GM21526 (cell line): ENCODE measurements at regions not wholly inside any gene's neighbourhood (a gene's known extent, or its start where the extent isn't known, plus 50 kb on each side); places are given as distances from the start of the nearest gene placed in this dataset.

ENCODE experiments used
- ATAC-seq: cut with Tn5 transposase; IDR thresholded peaks from one replicate; pipeline ENCODE4 v1.9.1; 2021; ENCODE audit warnings: moderate library complexity; ENCODE audit not compliant: unreplicated experiment, low FRiP score

DNA sequence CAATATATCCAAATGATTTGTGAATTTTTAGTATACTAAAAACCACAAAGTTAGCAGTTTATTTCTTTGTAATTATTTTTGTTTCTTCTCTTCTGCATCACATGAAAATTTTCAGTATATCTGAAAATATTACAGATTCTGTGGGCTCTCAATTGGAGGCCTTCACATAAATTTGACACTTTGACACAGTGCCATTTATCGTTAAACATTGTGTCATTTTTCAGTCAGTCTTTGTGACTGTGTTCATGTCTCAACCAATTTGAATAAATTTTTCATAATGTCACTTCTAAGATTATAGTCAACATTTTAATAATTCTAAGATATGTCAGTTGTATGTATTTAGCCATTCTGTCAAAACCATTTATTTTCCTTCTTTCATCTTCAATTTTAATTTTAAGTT is 1303.0 kb downstream of the LRFN5 start:
- ATAC-seq: no peak

DNA sequence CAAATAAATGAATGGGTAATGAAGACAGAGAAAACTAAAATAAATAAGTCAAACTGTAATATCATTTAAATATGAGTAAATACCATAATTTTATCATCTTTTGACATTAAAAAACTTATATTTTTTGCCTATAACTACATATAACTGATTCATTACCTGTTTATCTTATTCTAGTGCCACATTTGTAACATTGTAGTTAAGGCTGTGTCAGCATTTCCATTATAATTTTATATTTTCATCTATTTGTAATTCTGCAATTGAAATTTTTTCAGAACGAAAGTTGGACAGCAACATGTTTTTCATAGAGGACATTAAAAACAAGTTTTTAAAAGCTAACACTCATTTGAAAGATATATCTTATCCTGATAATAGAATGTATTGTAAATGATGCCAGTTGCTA is 1286.5 kb downstream of the LRFN5 start:
- ATAC-seq: no peak

DNA sequence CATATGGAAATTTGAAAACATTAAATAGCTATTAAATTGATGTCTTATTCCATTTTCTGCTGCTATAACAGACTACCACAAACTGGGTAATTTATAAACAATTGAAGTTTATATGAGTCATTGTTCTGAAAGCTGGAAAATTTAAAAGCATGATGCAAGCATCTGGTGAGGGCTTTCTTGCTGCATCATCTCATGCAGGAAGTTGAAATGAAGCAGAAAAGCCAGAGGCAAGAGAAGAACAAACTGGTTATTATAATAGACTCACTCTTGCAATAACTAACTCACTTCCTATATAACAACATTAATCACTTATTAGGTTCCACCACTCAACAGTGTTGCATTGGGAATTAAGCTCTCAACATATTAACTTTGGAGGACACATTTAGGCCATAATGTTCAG is 1277.4 kb downstream of the LRFN5 start:
- no peak for ATAC-seq

DNA sequence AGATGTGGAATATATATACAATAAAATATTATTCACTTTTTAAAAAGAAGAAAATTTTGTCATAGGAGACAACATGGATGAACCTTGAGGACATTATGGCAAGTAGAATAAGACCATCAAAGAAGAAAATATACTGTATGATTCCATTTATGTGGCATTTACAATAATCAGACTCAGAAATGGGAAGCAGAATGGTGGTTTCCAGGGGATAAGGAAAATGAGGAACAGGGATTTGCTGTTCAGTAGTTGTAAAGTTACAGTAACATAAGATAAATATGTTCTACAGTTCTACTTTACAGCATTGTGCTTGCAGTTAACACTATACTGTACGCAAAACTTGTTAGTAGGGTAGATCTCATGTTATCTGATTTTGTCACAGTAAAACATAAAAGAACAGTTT is 1271.0 kb downstream of the LRFN5 start:
- no peak for ATAC-seq

DNA sequence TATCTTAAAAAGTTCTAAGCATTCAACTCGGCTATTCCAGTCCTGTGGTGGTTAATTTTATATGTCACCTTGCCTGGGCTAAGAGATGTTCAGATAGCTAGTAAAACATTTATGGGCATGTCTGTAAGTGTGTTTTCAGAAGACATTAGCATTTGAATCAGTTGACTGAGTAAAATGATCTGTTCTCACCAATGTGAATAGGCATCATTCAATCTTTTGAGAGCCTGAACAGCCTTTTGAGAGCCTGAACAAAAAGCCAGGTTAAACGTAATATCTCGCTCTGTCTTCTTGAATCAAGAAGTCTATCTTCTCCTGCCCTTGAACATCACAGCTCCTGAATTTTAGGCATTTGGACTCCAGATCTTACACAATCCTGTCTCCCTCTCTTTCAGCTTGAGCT is 1266.1 kb downstream of the LRFN5 start:
- ATAC-seq: no peak

DNA sequence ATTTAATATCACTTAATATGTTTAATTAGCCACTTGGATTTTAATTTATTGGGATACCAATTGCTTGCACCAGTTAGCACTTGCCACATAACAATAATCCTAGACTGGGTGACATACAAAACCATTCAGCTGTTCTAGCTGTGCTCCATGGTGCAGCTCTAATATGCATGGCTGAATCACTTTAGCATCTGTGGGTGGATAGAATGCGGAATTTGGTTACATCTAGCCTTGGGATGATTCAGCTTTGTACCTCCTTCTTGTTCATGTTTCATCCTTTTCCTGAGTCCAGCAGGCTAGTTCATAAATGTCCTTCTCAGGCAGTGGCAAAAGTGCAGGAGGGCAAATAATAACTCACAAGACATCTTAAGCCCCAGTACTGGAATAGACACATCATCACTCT is 1263.0 kb downstream of the LRFN5 start:
- ATAC-seq: no peak

DNA sequence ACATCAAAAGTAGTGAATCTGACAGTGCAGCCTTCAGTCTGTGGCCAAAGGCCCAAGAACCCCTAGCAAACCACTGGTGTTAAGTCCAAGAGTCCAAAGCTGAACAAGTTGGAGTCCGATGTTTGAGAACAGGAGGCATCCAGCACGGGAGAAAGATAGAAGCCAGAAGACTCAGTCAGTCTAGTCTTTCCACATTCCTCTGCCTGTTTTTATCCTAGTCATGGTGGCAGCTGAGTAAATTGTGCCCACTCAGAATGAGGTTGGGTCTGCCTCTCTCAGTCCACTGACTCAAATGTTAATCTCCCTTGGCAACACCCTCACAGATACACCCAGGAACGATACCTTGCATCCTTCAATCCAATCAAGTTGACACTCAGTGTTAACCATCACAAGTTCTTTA is 1255.4 kb downstream of the LRFN5 start:
- no peak for ATAC-seq

DNA sequence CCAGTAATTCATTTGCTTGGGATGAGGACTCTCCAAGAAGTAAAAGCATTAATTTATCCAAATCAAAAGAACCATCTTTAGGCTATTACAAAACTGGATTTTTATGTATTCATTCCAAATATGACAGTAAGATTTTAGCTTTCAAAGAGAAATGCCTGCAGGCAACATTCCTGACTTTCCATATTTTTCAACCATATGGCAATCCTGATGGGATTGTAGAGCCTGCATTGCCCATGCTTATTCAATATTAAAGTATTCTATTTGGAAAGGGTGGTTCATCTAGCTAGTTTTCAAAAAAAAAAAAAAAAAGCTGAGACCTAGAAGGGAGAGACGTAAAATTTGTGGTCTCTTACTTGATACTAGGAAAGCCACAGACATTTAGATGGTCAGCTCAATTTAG is 1253.7 kb downstream of the LRFN5 start:
- ATAC-seq: no peak

DNA sequence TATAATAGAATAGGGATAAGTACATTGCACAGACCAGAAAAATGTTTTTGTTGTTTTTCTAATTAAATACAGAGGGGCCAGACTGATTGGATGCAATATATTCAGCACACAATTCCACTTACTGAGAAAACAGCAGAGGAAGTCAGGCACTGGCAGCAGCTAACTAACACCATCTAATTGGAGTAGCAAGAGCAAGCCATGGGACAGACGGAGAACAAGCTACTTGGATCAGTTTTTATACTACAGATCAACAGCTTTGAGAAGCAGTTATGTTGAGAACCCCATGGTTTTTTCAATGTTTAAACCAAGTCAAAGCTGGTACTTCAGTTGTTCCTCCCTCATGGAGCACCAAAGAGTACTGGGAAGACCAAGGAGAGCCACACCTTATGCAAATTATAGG is 1249.4 kb downstream of the LRFN5 start:
- no peak for ATAC-seq

DNA sequence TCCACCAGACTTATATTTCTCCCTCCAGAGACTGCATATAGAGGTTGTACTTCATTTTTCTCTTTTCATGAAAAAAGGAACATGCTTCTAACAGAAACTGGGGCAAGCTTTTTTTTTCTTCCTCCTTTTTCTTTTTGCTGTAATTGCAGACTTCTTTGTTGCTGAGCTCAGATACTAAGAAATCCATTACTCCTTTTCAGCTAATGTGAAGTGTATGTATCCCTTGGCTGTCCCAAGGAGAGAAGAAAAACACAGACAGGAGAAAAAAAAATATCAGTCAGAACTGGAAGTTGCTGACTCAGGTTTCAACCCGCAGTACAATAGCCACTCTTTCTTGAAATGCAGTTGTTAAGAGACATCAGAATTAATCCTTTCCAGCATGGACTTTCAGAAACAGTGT is 1248.4 kb downstream of the LRFN5 start:
- ATAC-seq: no peak

DNA sequence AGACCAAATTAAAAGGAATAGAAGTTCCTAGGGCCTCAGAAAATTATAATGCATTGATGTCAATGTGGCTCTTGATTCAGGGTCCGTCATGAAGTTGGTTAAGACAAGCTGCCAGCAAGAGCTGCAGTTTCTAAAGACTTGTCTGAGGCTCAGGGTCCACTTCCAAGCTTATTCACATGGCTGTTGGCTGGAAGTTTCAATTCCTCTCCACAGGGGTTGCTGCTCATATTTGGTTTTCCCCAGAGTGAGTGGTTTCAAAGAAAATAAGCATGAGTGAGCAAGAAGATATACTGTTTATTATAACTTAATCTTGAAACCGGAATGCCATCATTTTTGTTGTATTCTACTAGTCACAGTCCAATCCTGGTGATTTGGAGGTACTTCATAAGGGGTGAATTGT is 1247.4 kb downstream of the LRFN5 start:
- no peak for ATAC-seq

DNA sequence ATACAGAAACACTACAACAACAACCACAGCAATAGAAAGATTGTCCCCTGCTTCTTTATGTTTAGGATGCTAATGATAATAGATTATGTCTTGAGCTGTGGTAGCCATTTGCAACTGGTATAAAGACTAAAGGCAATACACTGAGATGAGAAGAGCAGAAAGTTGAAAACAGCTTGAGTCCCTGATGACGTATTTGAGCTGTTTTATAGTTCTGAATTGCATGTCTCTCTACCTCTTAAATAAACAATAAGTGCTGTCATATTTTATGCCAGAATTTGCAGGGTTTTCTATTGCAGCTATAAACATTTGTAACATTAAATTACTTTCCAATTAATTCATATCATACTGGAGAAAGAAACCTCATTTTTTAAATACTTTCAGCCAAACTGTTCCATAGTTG is 1242.0 kb downstream of the LRFN5 start:
- no peak for ATAC-seq

DNA sequence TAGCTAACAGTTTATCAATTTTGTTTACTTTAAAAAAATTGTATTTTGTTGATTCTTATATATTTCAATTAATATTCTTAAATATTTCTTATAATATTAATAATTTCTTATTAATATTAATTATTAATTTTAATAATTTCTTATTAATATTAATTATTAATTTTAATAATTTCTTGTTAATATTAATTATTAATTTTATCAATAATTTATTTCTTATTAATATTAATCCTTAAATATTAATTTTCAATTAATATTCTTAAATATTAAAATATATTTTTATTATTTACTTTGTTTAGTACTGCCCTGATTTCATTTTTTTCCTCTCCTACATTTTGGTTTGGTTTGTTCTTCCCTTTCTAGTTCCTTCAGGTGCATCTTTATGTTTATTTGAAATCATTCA is 1208.1 kb downstream of the LRFN5 start:
- ATAC-seq: no peak

DNA sequence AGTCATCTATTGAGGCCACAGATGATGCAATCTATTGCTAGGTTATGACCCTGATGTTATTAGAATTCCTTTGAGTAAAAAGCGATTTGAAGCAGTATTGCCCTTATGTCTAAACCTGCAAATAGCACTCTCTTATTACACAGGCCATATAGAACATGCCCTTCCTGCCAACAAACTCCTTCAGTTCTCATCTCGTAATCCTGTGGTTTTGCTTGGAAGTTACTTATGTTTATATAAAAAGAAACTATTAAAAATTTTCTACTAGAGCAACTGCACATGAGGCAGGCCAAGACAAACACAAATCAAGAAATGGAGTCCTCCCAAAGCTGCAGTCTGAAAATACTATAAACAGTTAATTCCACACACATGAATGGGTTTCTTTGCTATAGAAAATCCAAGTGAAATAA is 1200.2 kb downstream of the LRFN5 start:
- no peak for ATAC-seq

DNA sequence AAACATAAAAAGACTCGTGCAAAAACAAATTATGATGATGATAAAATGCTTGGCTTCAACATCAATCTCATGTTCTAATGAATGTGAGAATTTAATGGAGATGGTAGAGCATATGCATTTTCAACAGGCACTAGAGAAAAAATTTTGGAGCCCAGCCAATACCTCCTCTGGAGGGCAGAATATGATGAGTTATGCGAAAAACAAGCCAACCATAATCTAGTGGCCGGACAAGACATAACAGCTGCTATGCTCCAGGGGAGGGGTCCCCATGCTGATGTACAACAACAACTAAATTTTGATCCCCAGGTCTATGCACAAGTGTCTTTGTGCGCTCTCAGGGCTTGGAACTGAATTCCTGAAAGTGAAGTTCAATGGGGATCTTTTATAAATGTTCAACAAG is 1197.5 kb downstream of the LRFN5 start:
- no peak for ATAC-seq

DNA sequence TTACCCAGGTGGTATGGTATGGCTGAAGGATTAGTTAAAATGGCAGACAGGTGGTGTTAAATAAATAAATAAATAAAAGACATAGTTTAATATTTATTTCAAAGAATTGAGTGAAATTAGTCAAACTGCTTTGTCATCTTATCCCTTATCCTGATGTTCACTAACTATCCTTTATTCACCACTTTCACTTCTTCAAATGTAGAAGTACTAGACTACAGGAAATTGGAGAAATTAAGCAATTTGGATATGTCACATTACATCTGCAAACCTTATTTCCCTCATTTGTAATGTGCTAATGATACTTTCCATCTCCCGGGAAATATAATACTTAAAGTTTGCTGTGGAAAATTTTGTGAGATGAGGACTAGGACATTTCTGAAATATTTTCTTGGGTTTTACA is 1195.7 kb downstream of the LRFN5 start:
- ATAC-seq: no peak

DNA sequence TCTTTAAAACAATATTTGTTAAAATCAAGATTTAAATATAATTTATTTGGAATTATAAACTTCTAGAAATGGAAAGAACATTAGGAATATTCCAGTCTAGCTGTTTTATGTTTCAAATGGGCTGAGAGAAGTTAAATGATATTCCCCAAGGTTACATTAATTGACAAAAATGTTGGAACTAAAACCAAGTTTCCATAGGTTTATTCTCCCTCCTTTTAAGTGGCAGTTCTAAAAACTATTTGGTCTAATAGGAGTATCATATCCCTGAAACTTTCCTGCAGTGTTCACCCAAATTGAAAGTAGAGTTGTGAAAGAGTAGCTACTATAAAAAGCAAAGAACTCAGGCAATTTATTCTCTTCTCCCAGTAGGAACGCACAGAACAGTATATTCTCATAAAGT is 1185.5 kb downstream of the LRFN5 start:
- ATAC-seq: no peak

DNA sequence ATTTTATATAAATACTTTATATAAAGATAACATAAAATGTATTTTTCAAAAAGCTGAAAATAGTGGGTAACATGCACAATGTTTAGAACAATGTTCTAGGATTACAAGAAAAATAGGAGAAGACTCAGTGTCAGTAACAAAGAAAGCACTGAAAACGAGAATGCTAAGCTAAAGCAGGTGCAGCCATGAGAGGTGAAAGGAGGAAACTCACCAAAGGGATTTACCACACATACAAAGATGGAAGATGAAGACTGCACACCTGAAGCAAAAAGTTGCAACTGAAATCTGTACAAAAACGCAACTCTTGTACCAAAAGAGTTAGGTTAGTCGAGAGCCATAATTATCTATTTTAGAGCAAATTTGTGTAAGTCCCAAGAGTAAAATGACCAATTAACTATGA is 1176.1 kb downstream of the LRFN5 start:
- no peak for ATAC-seq

DNA sequence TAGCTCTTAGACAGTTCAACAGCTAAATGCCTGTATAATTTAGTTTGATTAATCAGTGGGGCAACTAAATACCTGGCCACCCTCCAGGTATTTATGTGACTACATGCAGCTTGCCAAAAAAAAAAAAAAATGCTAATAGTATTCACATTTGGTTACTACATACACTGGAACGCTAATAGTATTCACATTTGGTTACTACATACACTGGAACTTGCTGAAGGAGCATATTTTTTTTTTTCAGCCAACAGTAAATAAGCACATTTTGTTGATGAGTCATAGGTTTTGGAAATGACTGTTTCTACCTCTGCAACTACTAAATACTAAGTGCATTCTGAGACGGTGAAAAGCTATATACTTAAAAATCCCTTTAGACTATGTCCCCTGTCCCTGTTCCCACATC is 1172.3 kb downstream of the LRFN5 start:
- no peak for ATAC-seq

DNA sequence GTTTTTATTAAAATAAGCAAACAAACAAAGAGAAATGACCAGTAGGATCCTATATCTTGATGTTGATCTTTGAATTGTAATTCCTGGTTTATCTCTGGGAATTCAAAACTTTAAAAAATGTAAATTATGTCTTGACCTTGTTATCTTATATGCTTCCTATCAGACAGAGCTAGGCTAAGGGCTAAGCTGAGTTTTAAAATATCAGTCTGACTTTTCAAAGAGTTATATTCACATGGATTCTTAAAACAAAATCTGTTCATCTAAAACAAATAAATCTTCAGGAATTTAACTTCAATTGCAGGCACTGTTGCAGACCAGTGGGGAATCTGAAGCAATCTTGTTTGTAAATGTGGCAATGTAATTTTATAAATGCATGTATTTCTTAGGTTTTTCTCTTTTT is 1144.1 kb downstream of the LRFN5 start:
- ATAC-seq: no peak

DNA sequence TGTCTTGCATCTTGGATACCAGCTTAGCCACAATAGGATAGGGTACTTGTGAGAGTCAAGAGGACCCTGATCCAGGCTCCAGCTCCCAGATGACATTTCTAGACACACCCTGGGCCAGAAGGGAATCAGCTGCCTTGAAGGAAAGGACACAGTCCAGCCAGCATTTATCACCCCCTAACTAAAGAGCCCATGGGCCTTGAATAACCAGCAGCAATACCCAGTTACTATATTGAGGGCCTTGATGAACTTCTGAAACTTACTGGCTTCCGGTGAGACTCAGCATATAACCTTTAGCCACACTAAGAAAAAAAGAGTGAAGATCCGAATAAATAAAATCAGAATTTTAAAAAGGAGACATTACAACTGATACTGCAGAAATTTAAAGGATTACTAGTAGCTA is 1135.4 kb downstream of the LRFN5 start:
- no peak for ATAC-seq

DNA sequence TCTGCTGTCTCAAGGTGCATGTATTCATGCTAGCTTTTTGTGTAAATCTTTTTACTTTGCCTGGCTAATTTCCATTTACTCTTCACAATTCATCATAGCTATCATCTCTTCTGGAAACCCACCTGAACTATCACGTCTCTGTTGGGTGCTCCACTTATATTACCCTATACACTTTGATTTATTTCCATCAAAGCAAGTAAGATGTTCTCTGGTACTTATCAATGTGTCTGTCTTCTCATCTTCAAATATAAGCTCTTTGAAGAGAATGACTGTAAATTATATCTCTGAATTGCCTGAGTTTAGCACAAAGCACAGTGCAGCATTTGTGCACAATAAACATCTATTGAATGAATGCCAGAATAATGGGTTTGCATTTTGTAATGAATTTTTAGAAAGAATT is 1129.7 kb downstream of the LRFN5 start:
- ATAC-seq: no peak

DNA sequence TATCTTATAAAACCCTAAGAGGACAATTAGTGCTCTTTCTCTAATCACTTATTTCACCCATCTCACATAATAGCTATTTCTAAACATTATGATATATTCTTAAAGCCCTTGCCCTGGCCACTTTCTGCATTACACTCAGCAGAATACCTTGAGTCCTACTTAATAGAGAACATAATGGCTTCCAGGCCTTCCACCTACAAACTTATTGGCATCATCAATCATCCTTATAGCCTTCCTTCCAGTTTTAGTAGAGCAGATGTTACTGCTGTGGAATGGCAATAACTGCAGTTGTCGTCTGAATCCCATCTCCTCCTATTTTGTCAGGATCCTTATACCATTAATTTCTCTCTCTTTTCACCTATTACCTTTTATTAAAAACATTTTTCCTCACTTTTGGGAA is 1127.4 kb downstream of the LRFN5 start:
- ATAC-seq: no peak

DNA sequence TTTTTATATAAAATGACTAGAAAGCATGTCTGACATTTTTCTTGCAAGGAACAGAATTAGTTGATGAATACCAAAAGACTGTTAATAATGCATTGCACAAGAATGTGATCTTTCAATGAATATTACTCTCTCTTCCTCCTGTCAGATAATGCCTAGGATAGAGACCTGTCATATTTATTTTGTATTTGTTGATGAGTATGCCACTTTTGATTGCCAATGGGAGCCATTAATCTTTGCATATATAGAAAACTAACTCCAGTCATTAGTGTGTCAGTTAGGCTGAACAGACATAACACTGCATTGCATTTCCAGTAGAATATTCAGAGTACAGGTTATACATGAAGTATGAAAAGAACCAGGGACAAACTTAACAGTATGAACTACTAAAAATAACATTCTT is 1125.3 kb downstream of the LRFN5 start:
- ATAC-seq: no peak
